ENCODE measurements at regions not wholly inside any gene's neighbourhood (a gene's known extent, or its start where the extent isn't known, plus 50 kb on each side); places are given as distances from the start of the nearest gene placed in this dataset.
"Not testable (repeated sequence)": the region's sequence is repeated elsewhere in the genome, so short reads cannot be mapped to it uniquely, and the experiment has no call there.

DNA sequence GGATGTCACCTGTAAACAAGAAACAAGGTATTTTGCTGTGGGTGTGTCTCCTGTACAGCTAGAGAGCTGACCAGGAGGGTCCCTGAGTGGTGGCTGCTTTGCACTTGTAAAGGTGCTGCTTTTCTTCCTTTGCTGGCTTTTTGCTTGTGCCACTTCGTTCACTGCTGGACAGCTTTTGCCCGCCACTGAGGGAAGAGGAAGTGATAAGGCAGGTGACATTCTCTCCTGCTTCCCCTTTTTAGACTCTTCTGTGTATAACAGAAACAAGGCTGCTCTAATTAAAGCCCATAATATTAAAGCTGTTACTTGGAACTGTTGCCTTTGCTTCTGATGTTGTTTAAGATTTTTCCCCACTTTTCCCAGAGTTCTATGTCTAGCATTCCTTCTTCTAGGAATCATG is 218.6 kb upstream of the TSPY4 start:
- no peak for FAIRE-seq
- DNase-seq (ENCODE audit: insufficient read length, low spot score) = no peak

DNA sequence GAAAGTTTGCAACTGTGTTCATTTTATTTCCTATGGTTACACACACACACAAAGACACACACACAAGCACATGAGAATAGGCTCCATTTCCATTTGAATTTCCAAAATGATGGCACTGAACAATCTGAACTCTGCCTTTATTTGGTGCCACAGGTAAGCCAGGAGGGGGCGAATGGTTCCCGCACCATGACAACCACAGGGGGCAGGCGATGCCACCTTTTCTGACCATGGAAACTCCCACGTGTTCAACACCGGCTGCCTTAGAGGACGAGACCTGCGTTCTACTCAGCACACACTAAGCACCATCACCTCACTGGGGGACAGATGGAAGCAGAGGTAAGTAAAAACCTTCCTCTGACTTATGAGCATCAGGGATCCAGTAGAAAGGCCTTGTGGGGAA is 212.6 kb upstream of the TSPY4 start:
- FAIRE-seq = no peak
- no peak for DNase-seq (ENCODE audit: insufficient read length, low spot score)

- DNase-seq (ENCODE audit: insufficient read length, low spot score) (no peak), FAIRE-seq (no peak)
Observed at GRCh38 chrY:9126545-9126944, 210.7 kb upstream of the TSPY4 start.

GRCh38 chrY:9143366-9143765 is 193.9 kb upstream of the TSPY4 start:
- FAIRE-seq = not testable (repeated sequence)

DNA sequence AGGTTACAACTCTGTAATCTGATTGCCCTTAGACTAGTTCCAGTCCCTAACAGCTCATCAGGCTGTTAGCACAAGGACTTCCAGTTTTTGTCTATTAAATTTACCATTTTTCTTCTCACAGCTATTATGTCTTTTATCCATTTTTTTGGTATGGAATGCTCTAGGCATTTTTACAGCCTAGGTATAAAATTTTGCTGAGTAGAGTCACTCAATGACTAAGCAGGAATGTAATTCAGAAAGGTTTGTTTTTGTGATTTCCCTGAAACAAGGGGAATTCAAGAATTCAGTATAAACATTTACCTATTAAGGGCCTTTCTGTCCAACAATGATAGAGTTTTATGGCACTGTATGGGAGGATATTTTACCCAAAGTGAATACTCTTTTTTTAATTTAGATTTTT is 182.7 kb upstream of the TSPY4 start:
- not testable (repeated sequence) for DNase-seq (ENCODE audit: insufficient read length, low spot score); FAIRE-seq

More at GRCh38 chrY:9143366-9143765, 193.9 kb upstream of the TSPY4 start:
- DNase-seq (ENCODE audit: insufficient read length, low spot score) = not testable (repeated sequence)

- FAIRE-seq (no peak), DNase-seq (ENCODE audit: insufficient read length, low spot score) (no peak)
Observed at GRCh38 chrY:9155721-9156120, 181.5 kb upstream of the TSPY4 start.

DNA sequence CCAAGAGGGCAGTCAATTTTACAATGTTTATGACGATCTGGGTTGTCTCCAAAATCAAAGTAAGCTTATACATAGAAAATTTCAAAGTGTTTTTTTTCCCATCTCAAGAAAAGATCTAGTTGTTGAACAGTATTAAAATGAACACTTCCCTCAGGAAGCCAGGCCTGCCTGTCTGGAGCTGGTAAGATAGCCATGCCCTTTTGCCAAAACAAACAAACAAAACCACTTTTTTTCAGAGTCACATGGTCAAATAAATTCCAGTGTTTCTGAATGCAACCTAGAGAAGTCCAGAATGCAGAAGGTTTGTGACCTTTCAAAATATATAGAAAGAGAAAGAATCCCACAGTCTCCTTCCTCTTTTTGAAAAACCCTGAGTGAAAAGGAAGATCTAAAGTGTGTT is 178.6 kb upstream of the TSPY4 start:
- no peak for FAIRE-seq
- no peak for DNase-seq (ENCODE audit: insufficient read length, low spot score)

DNA sequence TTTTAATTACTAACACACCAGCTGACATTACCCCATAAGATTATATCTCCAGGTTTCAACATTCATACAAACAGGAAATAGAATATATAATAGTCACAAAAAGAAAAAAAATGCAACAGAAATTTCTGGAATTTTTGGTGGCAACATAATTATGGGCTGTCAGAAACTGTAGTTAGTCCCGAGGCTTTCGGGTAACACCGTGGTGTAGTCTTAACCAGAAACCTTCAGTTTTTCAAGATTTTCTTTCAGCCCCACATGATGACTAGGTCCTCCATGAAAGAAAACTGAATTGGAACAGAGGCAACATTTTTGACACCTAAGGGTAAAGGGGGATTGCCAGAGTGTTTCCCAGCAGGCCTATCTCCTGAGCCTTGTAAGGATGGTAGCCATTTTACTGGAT is 176.9 kb upstream of the TSPY4 start:
- not testable (repeated sequence) for FAIRE-seq; DNase-seq (ENCODE audit: insufficient read length, low spot score)

DNA sequence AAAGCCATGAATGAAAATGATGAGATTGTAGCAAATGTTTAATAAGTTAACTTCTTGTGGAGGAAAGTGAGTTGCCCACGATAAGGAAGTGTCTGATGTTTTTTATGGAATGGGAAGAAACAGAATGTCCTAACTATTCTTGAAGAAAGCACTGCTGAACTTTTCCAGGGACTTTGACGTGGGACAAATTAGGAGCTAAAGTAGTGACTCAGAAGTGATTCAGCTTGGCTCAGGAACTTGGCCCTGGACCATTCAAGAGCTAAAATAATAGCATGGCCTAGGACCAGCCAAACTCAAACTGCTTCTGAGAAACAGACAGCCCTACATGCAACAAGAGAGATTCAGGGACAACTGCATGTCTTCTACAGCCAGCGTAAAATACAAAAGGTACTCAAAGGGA is 176.3 kb upstream of the TSPY4 start:
- not testable (repeated sequence) for FAIRE-seq

DNA sequence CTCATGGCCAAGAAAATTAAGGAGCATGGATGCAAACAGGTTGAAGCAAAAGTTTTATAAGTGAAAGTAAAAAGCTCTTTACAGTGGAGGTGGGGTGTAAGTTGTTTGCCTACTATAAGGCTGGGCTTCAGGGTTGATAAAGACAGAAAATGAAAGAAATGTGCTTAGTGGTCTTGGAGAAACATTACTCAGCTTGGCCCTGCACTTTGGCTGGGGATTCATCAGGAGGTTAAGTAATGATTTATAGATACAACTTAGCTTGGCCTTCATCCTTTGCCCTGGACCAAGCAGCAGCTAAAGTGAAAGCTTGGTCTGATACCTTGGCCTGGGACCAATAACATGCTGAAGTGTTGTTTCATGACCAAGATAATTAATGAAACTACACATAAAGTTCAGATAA is 175.3 kb upstream of the TSPY4 start:
- not testable (repeated sequence) for DNase-seq (ENCODE audit: insufficient read length, low spot score); FAIRE-seq

More for the DNA sequence above, 176.3 kb upstream of the TSPY4 start:
- not testable (repeated sequence) for DNase-seq (ENCODE audit: insufficient read length, low spot score)

- FAIRE-seq; DNase-seq (ENCODE audit: insufficient read length, low spot score): not testable (repeated sequence)
Observed at GRCh38 chrY:9162424-9162823, 174.8 kb upstream of the TSPY4 start.

GRCh38 chrY:9177641-9178040 is 159.6 kb upstream of the TSPY4 start:
- not testable (repeated sequence) for DNase-seq (ENCODE audit: insufficient read length, low spot score); FAIRE-seq

DNA sequence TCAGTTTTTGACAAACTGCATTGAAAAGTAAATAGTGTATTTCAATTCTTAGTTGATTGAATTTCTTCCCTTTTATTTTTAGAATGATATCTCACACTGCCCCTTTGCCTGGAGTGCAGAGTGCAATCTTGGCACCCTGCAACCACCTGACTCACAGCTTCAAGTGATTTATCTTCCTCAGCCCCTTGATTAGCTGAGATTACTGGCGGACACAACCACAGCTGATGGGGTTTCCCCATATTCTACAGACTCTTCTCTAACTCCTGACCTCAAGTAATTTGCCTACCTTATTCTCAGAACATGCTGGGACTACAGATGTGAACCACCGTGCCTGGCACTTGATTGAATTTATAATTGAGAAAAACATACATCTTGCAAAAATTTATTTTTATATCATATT is 152.4 kb upstream of the TSPY4 start:
- DNase-seq (ENCODE audit: insufficient read length, low spot score) = not testable (repeated sequence)
- peak; percentile 35 for FAIRE-seq

- not testable (repeated sequence) for FAIRE-seq; DNase-seq (ENCODE audit: insufficient read length, low spot score)
Observed at GRCh38 chrY:9207082-9207481, 130.2 kb upstream of the TSPY4 start.

- FAIRE-seq (no peak), DNase-seq (ENCODE audit: insufficient read length, low spot score) (no peak)
Observed at GRCh38 chrY:9226409-9226808, 110.9 kb upstream of the TSPY4 start.

DNA sequence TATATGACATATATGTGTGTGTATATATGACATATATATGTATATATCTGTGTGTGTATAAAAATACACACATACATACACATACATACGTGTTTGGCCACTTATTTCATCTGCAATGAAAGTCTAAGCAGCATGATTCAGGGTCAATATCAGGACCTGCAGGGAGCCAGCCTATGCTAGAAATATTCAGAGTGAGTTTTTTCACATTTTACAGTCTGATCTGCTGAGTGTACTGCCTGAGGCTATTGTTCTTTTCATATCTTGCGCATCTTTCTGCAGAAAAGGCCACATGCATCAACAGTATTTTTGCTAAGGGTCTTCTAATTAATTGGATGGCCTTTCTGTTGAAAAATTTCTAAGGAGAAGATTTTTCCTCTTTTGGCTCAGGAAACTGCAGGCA is 80.0 kb upstream of the TSPY4 start:
- no peak for FAIRE-seq
- DNase-seq (ENCODE audit: insufficient read length, low spot score) = no peak

DNA sequence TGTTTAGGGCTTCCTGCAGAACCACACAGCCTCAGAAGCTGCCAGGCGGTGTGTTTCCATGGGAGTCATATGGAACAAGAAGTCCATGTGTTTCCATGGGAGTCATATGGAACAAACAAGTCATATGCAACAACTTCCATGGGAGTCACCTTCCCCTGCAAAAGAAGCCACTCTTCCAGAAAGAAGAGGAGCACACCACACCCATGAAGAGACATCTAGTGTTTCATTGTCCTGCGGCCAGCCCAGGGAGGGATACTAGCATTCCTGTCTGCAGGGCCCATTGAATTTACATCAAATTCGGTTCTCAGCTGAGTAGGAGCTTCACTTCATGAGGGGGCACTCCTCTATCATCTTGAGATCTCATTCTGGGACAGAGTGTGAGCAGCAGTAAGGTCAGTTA is 79.5 kb upstream of the TSPY4 start:
- FAIRE-seq = no peak
- DNase-seq (ENCODE audit: insufficient read length, low spot score) = no peak

GRCh38 chrY:9259368-9259767 is 77.9 kb upstream of the TSPY4 start:
- no peak for FAIRE-seq
- no peak for DNase-seq (ENCODE audit: insufficient read length, low spot score)

- FAIRE-seq (no peak), DNase-seq (ENCODE audit: insufficient read length, low spot score) (no peak)
Observed at GRCh38 chrY:9260426-9260825, 76.8 kb upstream of the TSPY4 start.

DNA sequence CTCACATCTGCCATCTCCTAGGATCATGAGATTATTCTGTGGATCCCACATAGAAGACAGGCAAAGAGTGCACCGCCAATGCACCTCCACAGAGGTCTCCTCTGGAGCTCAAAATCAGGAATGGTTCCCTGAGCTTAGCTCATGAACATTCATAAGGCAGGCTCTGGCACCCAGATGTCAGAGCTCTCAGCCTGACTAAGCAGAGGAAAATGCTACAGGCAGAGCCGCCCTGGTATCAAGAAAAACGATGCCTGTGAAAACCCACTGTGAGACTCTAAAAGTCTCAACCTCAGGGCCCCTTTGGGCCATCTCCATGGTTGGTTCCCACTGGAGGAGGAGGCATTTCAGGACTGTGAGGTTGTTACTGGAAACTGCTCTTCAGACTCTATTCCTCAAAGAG is 71.7 kb upstream of the TSPY4 start:
- no peak for FAIRE-seq
- DNase-seq (ENCODE audit: insufficient read length, low spot score) = no peak

DNA sequence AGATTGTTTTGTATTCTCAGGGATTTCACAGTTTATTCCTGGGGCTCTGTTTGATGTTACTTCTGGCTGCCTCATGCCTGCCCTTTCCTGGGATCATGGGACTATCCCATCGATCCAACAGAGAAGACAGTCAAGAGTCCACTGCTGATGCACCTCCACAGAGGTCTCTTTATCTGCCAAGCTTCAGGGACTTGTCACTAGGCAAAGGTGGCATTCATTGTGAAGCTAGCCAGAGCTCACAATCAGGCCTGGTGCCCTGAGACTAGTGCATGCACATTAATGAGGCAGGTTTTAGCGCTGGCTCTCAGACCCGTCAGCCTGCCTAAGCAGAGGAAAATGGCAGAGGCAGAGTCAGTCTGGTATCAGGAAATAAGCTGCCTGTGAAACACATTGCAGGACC is 66.9 kb upstream of the TSPY4 start:
- DNase-seq (ENCODE audit: insufficient read length, low spot score); FAIRE-seq: not testable (repeated sequence)

GRCh38 chrY:9272847-9273246 is 64.4 kb upstream of the TSPY4 start:
- FAIRE-seq; DNase-seq (ENCODE audit: insufficient read length, low spot score): not testable (repeated sequence)

GRCh38 chrY:9278842-9279241 is 58.4 kb upstream of the TSPY4 start:
- DNase-seq (ENCODE audit: insufficient read length, low spot score); FAIRE-seq: not testable (repeated sequence)

Measured in GM19239 (cell line).